ENCODE measurements at regions not wholly inside any gene's neighbourhood (a gene's known extent, or its start where the extent isn't known, plus 50 kb on each side); places are given as distances from the start of the nearest gene placed in this dataset.
"Not testable (repeated sequence)": the region's sequence is repeated elsewhere in the genome, so short reads cannot be mapped to it uniquely, and the experiment has no call there.

DNA sequence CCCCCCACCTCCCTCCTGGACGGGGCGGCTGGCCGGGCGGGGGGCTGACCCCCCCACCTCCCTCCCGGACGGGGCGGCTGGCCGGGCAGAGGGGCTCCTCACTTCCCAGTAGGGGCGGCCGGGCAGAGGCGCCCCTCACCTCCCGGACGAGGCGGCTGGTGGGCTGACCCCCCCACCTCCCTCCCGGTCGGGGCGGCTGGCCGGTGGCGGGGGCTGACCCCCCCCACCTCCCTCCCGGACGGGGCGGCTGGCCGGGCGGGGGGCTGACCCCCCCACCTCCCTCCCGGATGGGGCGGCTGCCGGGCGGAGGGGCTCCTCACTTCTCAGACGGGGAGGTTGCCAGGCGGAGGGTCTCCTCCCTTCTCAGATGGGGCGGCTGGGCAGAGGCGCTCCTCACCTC, 166.9 kb upstream of the TAPT1 start:
- TF ChIP-seq, protein P1, sequence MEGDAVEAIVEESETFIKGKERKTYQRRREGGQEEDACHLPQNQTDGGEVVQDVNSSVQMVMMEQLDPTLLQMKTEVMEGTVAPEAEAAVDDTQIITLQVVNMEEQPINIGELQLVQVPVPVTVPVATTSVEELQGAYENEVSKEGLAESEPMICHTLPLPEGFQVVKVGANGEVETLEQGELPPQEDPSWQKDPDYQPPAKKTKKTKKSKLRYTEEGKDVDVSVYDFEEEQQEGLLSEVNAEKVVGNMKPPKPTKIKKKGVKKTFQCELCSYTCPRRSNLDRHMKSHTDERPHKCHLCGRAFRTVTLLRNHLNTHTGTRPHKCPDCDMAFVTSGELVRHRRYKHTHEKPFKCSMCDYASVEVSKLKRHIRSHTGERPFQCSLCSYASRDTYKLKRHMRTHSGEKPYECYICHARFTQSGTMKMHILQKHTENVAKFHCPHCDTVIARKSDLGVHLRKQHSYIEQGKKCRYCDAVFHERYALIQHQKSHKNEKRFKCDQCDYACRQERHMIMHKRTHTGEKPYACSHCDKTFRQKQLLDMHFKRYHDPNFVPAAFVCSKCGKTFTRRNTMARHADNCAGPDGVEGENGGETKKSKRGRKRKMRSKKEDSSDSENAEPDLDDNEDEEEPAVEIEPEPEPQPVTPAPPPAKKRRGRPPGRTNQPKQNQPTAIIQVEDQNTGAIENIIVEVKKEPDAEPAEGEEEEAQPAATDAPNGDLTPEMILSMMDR (IDR thresholded peaks at IDR 0.05): not testable (repeated sequence)
- not testable (repeated sequence) for TF ChIP-seq POLR2A (IDR thresholded peaks at IDR 0.05)
